RWPE2 (cell line): ENCODE measurements at regions not wholly inside any gene's neighbourhood (a gene's known extent, or its start where the extent isn't known, plus 50 kb on each side); places are given as distances from the start of the nearest gene placed in this dataset.

Experiments
- ATAC-seq: fragments of 200-7000 bp; cut with Tn5 transposase; 3 replicates; pipeline ENCODE4 v1.9.1; 2021; ENCODE audit warnings: low read depth
- DNase-seq: peaks from one replicate; pipeline ENCODE4 v3.0.0-alpha.2; 2020; ENCODE audit warnings: low spot score
- H3K27ac ChIP-seq: fragments of 450-650 bp; 2 replicates; pipeline ENCODE4 v1.5.1; 2017; ENCODE audit warnings: mild to moderate bottlenecking; ENCODE audit not compliant: poor library complexity, severe bottlenecking
- H3K27me3 ChIP-seq: fragments of 250-450 bp; sonication (Bioruptor Pico); 2 replicates; pipeline ENCODE4 v1.5.1; 2021; ENCODE audit warnings: mild to moderate bottlenecking, moderate library complexity; ENCODE audit not compliant: insufficient read depth, poor library complexity, severe bottlenecking
- H3K36me3 ChIP-seq: fragments of 250-450 bp; sonication (Bioruptor Pico); 2 replicates; pipeline ENCODE4 v1.5.1; 2020; ENCODE audit warnings: low read depth, mild to moderate bottlenecking, moderate library complexity
- H3K4me1 ChIP-seq: fragments of 250-450 bp; sonication (Bioruptor Pico); 2 replicates; pipeline ENCODE4 v1.5.1; 2021; ENCODE audit warnings: mild to moderate bottlenecking, moderate library complexity; ENCODE audit not compliant: insufficient read depth, poor library complexity, severe bottlenecking
- H3K4me3 ChIP-seq: fragments of 250-450 bp; sonication (Bioruptor Pico); 2 replicates; pipeline ENCODE4 v1.5.1; 2021; ENCODE audit warnings: mild to moderate bottlenecking, moderate library complexity; ENCODE audit not compliant: severe bottlenecking
- H3K9me3 ChIP-seq: fragments of 250-450 bp; sonication (Bioruptor Pico); 2 replicates; pipeline ENCODE4 v1.5.1; 2021; ENCODE audit warnings: mild to moderate bottlenecking, moderate library complexity; ENCODE audit not compliant: severe bottlenecking
- TF ChIP-seq, protein P1 (sequence below): fragments of 450-650 bp; IDR thresholded peaks from one replicate; pipeline ENCODE4 v1.5.1; 2017; ENCODE audit warnings: mild to moderate bottlenecking, moderate library complexity; ENCODE audit not compliant: poor library complexity, severe bottlenecking

DNA sequence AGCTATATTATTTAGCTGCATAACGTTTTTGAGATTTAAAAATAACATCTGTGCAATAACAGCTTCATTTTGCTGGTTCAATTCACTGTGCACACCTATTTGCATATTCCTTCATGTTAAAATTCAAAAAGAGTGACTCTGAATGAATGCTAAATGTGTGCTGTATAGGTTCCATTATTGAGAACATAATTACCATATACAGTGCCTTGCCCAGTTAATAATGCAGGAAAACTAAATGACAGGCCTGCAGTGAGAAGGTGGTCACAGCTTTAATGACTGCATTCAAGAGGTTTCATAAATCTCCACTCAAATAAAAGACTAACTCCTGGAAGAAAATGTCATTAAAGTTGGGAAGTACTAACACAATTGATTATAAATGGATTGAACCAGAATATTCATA, 1183.2 kb upstream of the ADGRL3 start:
- TF ChIP-seq, protein P1, sequence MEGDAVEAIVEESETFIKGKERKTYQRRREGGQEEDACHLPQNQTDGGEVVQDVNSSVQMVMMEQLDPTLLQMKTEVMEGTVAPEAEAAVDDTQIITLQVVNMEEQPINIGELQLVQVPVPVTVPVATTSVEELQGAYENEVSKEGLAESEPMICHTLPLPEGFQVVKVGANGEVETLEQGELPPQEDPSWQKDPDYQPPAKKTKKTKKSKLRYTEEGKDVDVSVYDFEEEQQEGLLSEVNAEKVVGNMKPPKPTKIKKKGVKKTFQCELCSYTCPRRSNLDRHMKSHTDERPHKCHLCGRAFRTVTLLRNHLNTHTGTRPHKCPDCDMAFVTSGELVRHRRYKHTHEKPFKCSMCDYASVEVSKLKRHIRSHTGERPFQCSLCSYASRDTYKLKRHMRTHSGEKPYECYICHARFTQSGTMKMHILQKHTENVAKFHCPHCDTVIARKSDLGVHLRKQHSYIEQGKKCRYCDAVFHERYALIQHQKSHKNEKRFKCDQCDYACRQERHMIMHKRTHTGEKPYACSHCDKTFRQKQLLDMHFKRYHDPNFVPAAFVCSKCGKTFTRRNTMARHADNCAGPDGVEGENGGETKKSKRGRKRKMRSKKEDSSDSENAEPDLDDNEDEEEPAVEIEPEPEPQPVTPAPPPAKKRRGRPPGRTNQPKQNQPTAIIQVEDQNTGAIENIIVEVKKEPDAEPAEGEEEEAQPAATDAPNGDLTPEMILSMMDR: no peak
- no peak for ATAC-seq

GRCh38 chr4:60019180-60019579, 1180.9 kb upstream of the ADGRL3 start:
- ATAC-seq (no peak), DNase-seq (no peak)
- Histone ChIP-seq H3K9me3 (no peaks in the 10 kb centered on the region), H3K4me1 (no peaks in the 10 kb centered on the region), H3K4me3 (no peak overlapping the region), H3K27ac (no peak overlapping the region), H3K36me3 (no peaks in the 10 kb centered on the region), H3K27me3 (no peaks in the 10 kb centered on the region)
- TF ChIP-seq, protein P1: no peak

More for the DNA sequence above, 1183.2 kb upstream of the ADGRL3 start:
- no peaks in the 10 kb centered on the region for H3K27me3 ChIP-seq
- no peak for DNase-seq
- no peak overlapping the region for H3K27ac ChIP-seq
- no peaks in the 10 kb centered on the region for H3K9me3 ChIP-seq
- no peaks in the 10 kb centered on the region for H3K36me3 ChIP-seq
- no peak overlapping the region for H3K4me3 ChIP-seq
- no peaks in the 10 kb centered on the region for H3K4me1 ChIP-seq

GRCh38 chr4:60019946-60020345, 1180.2 kb upstream of the ADGRL3 start:
- H3K4me3 ChIP-seq: no peak overlapping the region
- H3K9me3 ChIP-seq: no peaks in the 10 kb centered on the region
- no peaks in the 10 kb centered on the region for H3K36me3 ChIP-seq
- H3K4me1 ChIP-seq: no peaks in the 10 kb centered on the region
- no peak overlapping the region for H3K27ac ChIP-seq
- TF ChIP-seq, protein P1: no peak
- DNase-seq: no peak
- no peaks in the 10 kb centered on the region for H3K27me3 ChIP-seq
- no peak for ATAC-seq

- TF ChIP-seq, protein P1: no peak
- no peak overlapping the region for H3K4me3 ChIP-seq
- no peaks in the 10 kb centered on the region for H3K9me3 ChIP-seq
- H3K27me3 ChIP-seq: no peaks in the 10 kb centered on the region
- H3K27ac ChIP-seq: no peak overlapping the region
- DNase-seq: no peak
- H3K4me1 ChIP-seq: no peaks in the 10 kb centered on the region
- H3K36me3 ChIP-seq: no peaks in the 10 kb centered on the region
- no peak for ATAC-seq
These were observed 1179.7 kb upstream of the ADGRL3 start for GRCh38 chr4:60020389-60020788.

DNA sequence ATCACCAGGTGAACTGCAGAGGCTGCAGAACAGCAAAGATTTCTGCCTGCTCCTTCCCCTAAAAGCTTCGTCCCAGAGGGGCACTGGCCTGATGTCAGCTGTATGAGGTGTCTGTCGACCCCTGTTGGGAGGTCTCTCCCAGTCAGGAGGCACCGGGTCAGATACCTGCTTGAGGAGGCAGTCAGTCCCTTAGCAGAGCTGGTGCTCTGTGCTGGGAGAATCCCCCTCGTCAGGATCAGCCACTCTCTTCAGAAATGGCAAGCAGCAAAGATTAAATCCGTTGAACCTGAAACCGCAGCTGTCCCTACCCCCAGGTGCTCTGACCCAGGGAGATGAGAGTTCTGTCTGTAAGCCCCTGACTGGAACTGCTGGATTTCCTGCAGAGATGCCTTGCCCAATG, 1166.3 kb upstream of the ADGRL3 start:
- DNase-seq (no peak), ATAC-seq (no peak)
- Histone ChIP-seq H3K4me1 (no peaks in the 10 kb centered on the region), H3K27me3 (peaks cover 5% of the 10 kb centered on the region), H3K36me3 (no peaks in the 10 kb centered on the region), H3K27ac (no peak overlapping the region), H3K4me3 (no peak overlapping the region), H3K9me3 (no peaks in the 10 kb centered on the region)
- TF ChIP-seq, protein P1: no peak
